HG03135 (cell line): ENCODE measurements at regions not wholly inside any gene's neighbourhood (a gene's known extent, or its start where the extent isn't known, plus 50 kb on each side); places are given as distances from the start of the nearest gene placed in this dataset.
"Not testable (repeated sequence)": the region's sequence is repeated elsewhere in the genome, so short reads cannot be mapped to it uniquely, and the experiment has no call there.

ENCODE experiments used
- ATAC-seq: cut with Tn5 transposase; IDR thresholded peaks from one replicate; pipeline ENCODE4 v1.9.1; 2021; ENCODE audit warnings: mild to moderate bottlenecking, moderate library complexity; ENCODE audit not compliant: unreplicated experiment

GRCh38 chr7:25727446-25727845 lies 424.6 kb upstream of the NFE2L3 start:
- ATAC-seq = no peak

- ATAC-seq = no peak
These were observed 424.1 kb upstream of the NFE2L3 start for GRCh38 chr7:25727876-25728275.

GRCh38 chr7:25731068-25731845 lies 420.7 kb upstream of the NFE2L3 start:
- ATAC-seq = no peak

GRCh38 chr7:25731846-25732245 lies 420.2 kb upstream of the NFE2L3 start:
- no peak for ATAC-seq

- ATAC-seq = no peak
These were observed 419.2 kb upstream of the NFE2L3 start for GRCh38 chr7:25732766-25733217.

DNA sequence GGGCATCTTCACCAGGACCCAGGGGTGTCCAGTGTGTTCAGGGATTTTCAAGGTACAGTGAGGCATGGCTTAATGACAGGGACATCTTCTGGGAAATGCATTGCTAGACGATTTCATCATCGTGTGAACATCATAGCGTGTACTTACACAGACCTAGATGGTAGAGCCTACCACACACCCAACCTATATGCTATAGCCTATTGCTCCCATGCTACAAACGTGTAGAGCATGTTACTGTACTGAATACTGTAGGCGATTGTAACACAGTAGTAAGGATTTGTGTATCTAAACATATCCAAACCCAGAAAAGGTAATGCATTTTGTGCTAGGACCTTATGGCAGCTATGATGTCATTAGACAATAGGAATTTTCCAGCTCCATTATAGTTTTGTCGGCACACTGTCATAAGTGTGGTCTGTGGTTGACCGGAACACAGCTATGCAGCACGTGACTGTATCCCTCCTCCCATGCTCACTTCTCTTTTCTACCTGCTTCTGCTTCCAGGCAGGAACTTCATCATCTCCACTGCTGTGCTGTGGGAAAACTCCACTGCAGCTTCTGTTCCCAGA lies 416.2 kb upstream of the NFE2L3 start:
- ATAC-seq = no peak

GRCh38 chr7:25738528-25738927 lies 413.5 kb upstream of the NFE2L3 start:
- ATAC-seq = no peak

DNA sequence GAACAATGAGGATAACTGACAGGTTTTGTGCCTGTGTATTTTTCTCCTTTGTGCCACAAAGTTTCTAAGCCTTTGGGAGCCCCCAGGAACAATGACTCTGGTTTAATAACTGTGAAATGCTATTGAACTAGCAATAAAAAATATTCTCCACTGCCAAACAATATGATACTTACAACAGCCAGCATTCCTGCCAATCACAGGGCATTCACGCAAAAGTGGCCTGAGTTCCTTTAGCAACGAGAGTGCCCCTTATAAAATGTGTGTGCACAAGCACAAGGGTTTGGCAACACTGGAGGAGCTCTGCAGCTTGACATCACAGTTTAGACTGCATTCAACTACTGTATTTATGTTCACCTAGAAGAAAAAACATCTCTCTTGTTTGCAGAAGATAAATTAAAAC lies 412.9 kb upstream of the NFE2L3 start:
- no peak for ATAC-seq

DNA sequence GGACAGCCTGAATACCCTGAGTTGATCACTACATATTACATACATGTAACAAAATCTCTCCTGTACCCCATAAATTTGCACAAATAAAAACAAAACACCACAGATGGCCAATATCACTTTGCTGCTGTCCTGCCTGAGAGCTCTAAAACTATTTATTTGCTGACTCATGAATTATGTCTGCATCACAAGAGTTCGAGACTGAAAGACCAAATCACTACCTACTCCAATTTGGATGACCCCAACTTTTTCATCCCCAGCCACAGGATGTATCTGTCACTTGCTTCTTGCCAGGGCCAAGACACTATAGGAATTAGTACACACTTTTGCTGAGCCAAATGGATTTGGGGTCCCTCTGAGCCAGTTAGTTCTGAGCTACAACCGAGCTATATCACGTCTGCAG lies 409.7 kb upstream of the NFE2L3 start:
- ATAC-seq = no peak

DNA sequence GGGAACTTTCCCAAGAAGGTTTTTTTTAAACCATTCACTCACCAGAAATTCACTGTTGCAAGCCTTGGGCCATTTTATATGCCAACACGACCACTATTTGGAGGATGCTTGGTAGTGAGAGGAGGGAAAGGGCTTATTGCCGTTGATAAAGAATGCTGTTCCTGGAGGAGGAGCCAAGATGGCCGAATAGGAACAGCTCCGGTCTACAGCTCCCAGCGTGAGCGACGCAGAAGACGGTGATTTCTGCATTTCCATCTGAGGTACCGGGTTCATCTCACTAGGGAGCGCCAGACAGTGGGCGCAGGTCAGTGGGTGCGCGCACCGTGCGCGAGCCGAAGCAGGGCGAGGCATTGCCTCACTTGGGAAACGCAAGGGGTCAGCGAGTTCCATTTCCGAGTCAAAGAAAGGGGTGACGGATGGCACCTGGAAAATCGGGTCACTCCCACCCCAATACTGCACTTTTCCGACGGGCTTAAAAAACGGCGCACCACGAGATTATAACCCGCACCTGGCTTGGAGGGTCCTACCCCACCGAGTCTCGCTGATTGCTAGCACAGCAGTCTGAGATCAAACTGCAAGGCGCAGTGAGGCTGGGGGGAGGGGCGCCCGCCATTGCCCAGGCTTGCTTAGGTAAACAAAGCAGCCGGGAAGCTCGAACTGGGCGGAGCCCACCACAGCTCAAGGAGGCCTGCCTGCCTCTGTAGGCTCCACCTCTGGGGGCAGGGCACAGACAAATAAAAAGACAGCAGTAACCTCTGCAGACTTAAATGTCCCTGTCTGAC lies 408.1 kb upstream of the NFE2L3 start:
- not testable (repeated sequence) for ATAC-seq

- no peak for ATAC-seq
These were observed 401.1 kb upstream of the NFE2L3 start for GRCh38 chr7:25750744-25751508.

DNA sequence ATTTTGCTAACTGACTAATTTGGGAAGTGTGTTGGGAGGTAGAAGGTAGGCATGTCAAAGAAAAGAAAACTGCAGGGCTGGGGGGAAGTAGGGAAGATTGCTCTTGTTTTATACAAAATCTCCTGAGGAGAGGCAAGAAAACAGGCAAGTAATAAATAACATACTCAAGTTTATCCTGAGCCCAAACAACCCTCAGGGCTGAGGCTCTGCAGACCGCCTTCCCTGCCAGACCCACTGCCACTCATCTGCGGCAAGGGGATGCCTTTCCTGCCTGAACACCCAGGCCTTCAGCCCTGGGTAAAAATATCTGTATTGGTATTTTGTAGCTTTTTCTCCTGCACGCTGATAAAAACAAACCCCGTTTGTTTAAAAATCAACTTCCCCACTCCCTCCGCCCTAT lies 399.8 kb upstream of the NFE2L3 start:
- no peak for ATAC-seq

GRCh38 chr7:25752967-25753791 lies 398.8 kb upstream of the NFE2L3 start:
- ATAC-seq = no peak

DNA sequence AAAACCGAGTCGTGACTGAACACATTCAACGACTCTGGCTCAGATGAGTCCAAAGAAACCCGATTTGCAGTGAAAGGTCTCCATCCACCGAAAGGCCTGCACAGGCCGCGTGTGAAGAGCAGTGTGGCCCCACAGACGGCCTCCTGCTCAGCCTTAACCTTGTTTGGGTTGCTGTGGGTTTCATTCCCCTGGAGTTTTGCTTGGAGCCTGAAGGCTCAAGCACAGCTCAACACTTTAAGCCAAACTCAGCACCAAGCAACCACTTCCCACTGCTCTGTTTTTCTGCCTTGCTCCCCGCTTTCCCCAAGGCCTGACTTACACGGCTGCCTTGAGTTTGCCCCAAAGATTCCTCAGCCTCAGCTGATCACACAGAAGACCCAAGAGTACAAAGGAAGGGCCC lies 398.2 kb upstream of the NFE2L3 start:
- ATAC-seq = no peak

DNA sequence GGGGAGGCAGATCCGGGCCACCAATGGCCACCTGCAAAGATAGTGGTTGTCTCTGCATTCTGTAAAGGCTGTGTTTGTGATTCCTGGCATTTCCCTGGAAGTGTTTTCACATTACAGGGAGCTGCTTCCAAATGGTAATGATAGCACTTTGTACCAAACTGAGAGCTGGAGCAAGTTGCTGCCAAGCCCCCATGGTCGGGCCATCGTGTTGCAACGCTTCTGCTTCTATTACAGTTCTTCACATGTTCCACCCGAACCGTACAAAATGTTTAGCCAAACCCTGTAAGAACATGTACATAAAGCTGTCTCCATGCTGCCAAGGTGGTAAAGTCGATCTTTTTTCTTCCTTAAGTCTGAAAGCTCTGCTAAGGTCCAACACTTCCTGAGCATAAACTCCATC lies 397.7 kb upstream of the NFE2L3 start:
- ATAC-seq = no peak

DNA sequence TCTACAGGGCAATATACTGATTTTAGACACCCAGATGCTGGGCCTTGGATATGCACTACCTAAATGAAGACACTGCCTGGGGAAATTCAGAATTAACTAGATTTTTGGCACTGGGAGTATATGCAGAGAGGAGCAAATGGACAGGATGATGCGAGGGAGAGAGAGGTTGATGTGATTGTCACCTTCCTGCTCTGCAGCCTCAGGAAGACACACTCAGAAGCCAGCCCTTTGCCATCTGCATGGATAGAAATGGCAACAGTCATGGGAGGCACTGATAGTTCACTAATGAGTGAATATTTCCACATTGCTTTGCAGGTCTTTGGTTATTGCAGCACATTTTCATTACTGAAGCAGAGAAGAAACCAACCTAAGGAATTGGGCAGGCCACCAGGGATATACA lies 397.2 kb upstream of the NFE2L3 start:
- ATAC-seq = no peak

GRCh38 chr7:25756601-25757000 lies 395.4 kb upstream of the NFE2L3 start:
- no peak for ATAC-seq

DNA sequence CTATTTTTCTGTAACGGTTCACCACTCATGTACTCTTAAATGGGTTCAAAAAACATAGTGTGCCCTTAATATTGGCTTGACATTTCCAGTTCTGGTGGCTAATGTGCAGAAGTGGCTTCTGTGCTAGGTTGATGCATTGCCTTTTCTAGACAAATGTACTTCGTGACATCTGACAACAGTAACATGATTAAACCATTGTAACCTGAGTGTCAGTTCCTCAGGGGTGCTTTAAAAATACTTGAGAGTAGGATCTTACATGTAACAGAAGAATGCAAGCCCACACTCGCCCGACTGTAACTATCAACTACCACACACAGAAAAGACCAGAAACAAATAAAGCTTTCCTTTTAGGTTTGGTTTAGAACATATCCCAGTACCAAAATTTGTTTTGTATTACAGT lies 393.4 kb upstream of the NFE2L3 start:
- ATAC-seq = no peak

DNA sequence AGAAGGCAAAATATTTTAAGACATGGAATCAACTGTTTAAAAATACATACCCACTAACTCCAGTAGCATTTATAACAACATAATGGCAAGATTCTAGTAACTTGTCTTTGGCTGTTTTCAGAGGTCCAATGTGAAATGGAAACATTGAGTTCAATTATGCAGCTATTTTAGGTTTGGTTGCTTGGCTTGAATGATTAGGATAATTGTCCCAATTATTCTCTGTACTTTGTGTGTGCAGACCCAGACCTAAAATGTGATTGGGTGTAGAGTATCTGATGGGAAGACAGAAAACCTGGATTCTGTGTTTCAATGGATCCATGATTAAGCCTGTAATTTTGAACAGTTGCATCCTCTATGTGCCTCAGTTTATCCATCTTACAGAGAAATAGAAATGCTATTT lies 392.7 kb upstream of the NFE2L3 start:
- no peak for ATAC-seq

GRCh38 chr7:25759748-25760147 lies 392.2 kb upstream of the NFE2L3 start:
- ATAC-seq = no peak
